HFFc6 (cell line): ENCODE measurements at regions not wholly inside any gene's neighbourhood (a gene's known extent, or its start where the extent isn't known, plus 50 kb on each side); places are given as distances from the start of the nearest gene placed in this dataset.

Source experiments
- DNase-seq: peaks from one replicate; pipeline ENCODE4 v3.0.0-alpha.2; 2018
- H3K27ac Mint-ChIP-seq: 2 replicates; pipeline ENCODE4 v1.8.0; 2020; ENCODE audit warnings: mild to moderate bottlenecking, mixed read lengths
- H3K27me3 Mint-ChIP-seq: 2 replicates; pipeline ENCODE4 v1.8.0; 2021; ENCODE audit warnings: mild to moderate bottlenecking, moderate library complexity, mixed read lengths; ENCODE audit not compliant: insufficient read depth
- H3K36me3 Mint-ChIP-seq: 2 replicates; pipeline ENCODE4 v1.8.0; 2021; ENCODE audit warnings: low read depth, mixed read lengths
- H3K4me1 Mint-ChIP-seq: 2 replicates; pipeline ENCODE4 v1.8.0; 2020; ENCODE audit warnings: low read depth, mixed read lengths
- H3K4me3 Mint-ChIP-seq: 2 replicates; pipeline ENCODE4 v1.8.0; 2020; ENCODE audit warnings: mild to moderate bottlenecking, moderate library complexity, mixed read lengths
- H3K9me3 Mint-ChIP-seq: 2 replicates; pipeline ENCODE4 v1.8.0; 2020; ENCODE audit warnings: mild to moderate bottlenecking, mixed read lengths
- TF ChIP-seq, protein P1 (sequence below): fragments of 200-600 bp; sonication (generic); IDR thresholded peaks from 2 replicates; pipeline ENCODE4 v1.5.0; 2021; ENCODE audit warnings: antibody characterized with exemption, mild to moderate bottlenecking

- Mint-ChIP-seq H3K4me1 (no peaks in the 10 kb centered on the region), H3K4me3 (no peak overlapping the region), H3K9me3 (peaks cover 34% of the 10 kb centered on the region), H3K36me3 (no peaks in the 10 kb centered on the region), H3K27me3 (no peaks in the 10 kb centered on the region), H3K27ac (no peak overlapping the region)
- TF ChIP-seq, protein P1, sequence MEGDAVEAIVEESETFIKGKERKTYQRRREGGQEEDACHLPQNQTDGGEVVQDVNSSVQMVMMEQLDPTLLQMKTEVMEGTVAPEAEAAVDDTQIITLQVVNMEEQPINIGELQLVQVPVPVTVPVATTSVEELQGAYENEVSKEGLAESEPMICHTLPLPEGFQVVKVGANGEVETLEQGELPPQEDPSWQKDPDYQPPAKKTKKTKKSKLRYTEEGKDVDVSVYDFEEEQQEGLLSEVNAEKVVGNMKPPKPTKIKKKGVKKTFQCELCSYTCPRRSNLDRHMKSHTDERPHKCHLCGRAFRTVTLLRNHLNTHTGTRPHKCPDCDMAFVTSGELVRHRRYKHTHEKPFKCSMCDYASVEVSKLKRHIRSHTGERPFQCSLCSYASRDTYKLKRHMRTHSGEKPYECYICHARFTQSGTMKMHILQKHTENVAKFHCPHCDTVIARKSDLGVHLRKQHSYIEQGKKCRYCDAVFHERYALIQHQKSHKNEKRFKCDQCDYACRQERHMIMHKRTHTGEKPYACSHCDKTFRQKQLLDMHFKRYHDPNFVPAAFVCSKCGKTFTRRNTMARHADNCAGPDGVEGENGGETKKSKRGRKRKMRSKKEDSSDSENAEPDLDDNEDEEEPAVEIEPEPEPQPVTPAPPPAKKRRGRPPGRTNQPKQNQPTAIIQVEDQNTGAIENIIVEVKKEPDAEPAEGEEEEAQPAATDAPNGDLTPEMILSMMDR = no peak
- no peak for DNase-seq
These were observed 124.0 kb upstream of the ADAMTS18 start for GRCh38 chr16:77558786-77559185.

GRCh38 chr16:77562497-77562896 lies 127.7 kb upstream of the ADAMTS18 start:
- Mint-ChIP-seq H3K36me3 (no peaks in the 10 kb centered on the region), H3K4me1 (no peaks in the 10 kb centered on the region), H3K27ac (no peak overlapping the region), H3K27me3 (no peaks in the 10 kb centered on the region), H3K9me3 (peaks cover 43% of the 10 kb centered on the region), H3K4me3 (no peak overlapping the region)
- TF ChIP-seq, protein P1 = no peak
- DNase-seq = no peak

DNA sequence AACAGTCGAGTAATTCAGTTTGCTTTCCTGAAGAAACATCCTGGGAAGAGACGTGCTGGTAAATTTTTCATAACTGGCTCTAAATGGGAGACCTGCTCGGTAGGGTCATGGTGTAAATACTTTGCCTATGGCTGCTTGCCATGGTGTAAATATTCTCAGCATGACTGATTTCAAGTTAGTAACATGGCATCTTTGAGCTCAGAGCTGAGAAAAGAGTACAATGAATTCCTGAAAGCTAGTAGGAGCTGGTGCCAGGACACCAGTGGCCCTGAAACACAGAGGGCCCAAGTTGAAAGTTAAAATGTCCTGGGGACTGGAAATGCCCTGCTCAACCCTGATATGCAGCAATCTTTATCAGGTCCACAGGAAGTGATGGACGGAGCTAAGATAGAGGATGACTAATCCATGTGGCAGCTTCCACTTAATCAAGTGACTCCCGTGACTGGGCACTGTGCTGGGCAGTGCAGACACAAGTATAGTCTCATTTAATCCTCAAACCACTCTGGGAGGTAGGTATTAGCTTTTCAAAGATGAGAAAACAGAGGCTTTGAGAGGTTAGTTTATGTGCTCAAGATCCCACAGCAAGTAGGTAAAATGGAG lies 130.1 kb upstream of the ADAMTS18 start:
- no peak overlapping the region for H3K4me3 Mint-ChIP-seq
- H3K4me1 Mint-ChIP-seq = no peaks in the 10 kb centered on the region
- H3K9me3 Mint-ChIP-seq = peaks cover 53% of the 10 kb centered on the region
- H3K27me3 Mint-ChIP-seq = no peaks in the 10 kb centered on the region
- H3K27ac Mint-ChIP-seq = no peak overlapping the region
- H3K36me3 Mint-ChIP-seq = no peaks in the 10 kb centered on the region
- DNase-seq = no peak
- TF ChIP-seq, protein P1 = no peak

GRCh38 chr16:77569406-77569805 lies 134.6 kb upstream of the ADAMTS18 start:
- TF ChIP-seq, protein P1 = no peak
- Mint-ChIP-seq H3K27ac (no peak overlapping the region), H3K9me3 (peaks cover 41% of the 10 kb centered on the region), H3K36me3 (no peaks in the 10 kb centered on the region), H3K4me1 (no peaks in the 10 kb centered on the region), H3K4me3 (no peak overlapping the region), H3K27me3 (peaks cover 3% of the 10 kb centered on the region; the same call in 1 of the 2 replicates)
- no peak for DNase-seq

- no peak for DNase-seq
These were observed 135.7 kb upstream of the ADAMTS18 start for GRCh38 chr16:77570574-77570973.

More at GRCh38 chr16:77570574-77570973, 135.7 kb upstream of the ADAMTS18 start:
- Mint-ChIP-seq H3K4me1 (no peaks in the 10 kb centered on the region), H3K27me3 (peaks cover 3% of the 10 kb centered on the region; the same call in 1 of the 2 replicates), H3K4me3 (no peak overlapping the region), H3K27ac (no peak overlapping the region), H3K36me3 (no peaks in the 10 kb centered on the region), H3K9me3 (peaks cover 37% of the 10 kb centered on the region)
- TF ChIP-seq, protein P1 = no peak
